Myocyte (in vitro differentiated cells): ENCODE measurements at regions not wholly inside any gene's neighbourhood (a gene's known extent, or its start where the extent isn't known, plus 50 kb on each side); places are given as distances from the start of the nearest gene placed in this dataset.
A peak's percentile ranks its signal among the peaks of the same experiment; 100 is the strongest.
"Not testable (repeated sequence)": the region's sequence is repeated elsewhere in the genome, so short reads cannot be mapped to it uniquely, and the experiment has no call there.

Experiments
- DNase-seq: peaks from one replicate; pipeline ENCODE4 v3.0.0-alpha.2; 2012; ENCODE audit warnings: low read depth

DNA sequence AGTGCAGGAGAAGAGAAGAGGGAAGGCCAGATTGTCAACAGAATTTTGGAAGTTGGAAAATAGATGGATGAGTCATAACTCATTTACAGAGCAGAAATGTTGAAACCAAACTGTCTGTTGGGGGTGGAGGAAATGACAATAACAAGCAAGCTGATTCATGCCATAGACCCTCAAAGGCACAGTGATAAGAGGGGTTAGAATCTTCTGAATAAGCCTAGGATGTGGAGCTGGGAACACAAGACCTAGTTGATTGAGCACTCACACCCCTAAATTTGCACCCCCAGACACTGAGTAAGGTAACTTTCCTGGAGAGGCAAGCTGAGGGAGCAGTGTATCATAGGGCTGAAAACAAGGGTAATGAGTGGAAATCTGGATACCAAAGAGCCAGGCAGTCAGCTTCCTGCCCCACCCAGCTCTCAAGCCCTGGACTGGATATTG, 141.4 kb downstream of the SCG2 start:
- DNase-seq, result peak; percentile 46

DNA sequence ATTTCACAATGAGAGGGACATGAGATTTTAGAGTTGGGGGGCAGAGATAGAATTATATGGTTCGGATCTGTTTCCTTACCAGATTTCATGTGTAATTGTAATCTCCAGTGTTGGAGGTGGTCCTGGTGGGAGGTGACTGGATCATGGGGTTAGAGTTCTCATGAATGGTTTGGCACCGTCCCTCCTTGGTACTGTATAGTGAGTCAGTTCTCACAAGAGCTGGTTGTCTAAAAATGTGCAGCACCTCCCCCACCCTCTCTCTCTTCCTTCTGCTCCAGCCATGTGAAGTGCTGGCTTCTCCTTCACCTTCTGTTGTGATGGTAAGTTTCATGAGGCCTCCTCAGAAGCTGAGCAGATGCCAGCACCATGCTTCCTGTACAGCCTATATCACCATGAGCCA, 138.1 kb downstream of the SCG2 start:
- DNase-seq, result no peak

DNA sequence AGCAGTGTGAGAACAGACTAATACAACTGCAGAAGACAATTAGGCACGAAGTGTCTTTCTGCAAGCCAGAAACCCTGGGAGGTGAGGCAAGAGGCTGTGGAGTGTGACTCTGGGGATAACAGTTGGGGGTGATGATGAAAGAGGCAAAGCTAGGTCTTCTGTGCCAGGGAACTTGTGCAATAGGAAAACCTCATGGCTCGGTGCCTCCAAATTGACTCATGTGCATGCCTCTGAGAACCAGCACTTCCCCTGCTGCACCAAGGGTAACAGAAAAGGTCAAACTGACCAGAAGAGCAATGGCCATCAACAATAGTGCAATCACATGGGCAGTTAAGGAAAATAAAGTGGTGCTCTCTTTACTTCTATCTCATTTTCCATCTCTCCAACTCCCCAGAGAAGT, 136.4 kb downstream of the SCG2 start:
- peak; percentile 91 for DNase-seq

DNA sequence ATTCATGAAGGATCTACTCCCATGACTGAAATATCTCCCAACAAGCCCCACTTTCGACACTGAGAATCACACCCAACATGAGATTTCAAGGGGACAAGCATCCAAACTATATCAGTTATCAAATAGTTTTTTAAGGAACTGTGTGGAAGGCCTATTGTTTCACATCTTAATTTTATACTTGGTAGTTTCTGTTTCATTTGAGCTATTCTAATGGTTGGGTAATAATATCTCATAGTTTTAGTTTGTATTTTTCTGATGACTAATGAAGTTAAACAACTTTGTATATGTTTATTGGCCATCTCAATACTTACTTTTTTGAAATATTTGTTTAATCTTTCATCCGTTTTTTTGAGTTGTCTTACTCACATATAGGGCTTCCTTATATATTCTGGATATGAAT, 135.0 kb downstream of the SCG2 start:
- no peak for DNase-seq

GRCh38 chr2:223469270-223470046, 132.7 kb downstream of the SCG2 start:
- DNase-seq, result peak; percentile 93

GRCh38 chr2:223470602-223471001, 131.6 kb downstream of the SCG2 start:
- DNase-seq, result no peak

- DNase-seq, result no peak
These were observed 129.4 kb downstream of the SCG2 start for GRCh38 chr2:223472771-223473170.

DNA sequence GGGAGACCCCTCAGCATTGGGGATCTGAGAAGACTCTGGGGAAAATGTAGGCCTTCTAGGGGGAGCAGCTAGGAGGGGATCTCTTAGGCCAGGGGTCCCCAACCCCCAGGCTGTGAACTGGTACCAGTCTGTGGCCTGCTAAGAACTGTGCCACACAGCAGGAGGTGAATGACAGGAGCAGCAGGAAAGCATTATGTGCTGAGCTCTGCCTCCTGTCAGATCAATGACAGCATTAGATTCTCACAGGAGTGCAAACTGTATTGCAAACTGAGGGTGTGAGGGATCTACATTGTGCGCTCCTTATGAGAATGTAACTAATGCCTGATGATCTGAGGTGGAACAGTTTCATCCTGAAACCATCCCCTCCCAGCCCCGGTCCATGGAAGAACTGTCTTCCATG, 127.3 kb downstream of the SCG2 start:
- peak; percentile 47 for DNase-seq

DNA sequence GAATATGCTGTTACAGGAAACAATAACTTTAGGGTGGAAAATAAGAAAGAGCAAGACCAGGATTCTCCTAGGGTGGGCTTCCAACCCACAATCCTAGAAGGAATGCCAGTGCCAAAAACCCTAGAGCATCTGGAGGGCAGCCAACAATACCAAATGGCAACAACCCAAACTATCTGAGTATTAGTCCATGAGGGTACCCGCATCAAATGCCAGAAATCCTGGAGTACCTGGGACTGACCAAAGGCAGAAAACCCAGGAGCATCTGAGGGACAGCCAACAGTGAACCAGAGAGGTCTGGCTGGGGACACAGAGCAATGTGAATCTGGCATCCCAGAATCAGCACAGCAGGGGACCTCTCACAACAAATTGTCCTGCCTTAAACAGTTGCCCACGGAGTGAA, 126.3 kb downstream of the SCG2 start:
- DNase-seq, result no peak

- DNase-seq, result no peak
These were observed 124.8 kb downstream of the SCG2 start for GRCh38 chr2:223477318-223477717.

DNA sequence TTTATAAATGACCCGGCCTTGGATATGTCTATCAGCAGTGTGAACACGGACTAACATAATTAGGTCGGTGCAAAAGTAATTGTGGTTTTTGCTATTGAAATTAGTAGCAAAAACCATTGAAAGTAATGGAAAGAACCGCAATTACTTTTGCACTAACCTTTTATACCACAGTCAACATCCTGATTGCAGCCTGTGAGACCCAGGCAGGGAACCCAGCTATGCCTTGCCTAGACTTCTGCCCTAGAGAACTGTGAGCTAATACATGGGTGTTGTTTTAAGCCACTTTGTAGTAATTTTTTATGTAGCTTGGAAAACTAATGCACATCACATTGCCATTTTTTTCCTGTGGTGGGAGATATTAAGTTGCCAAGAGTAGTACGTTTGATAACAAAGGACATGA, 120.7 kb downstream of the SCG2 start:
- DNase-seq, result no peak

- DNase-seq, result no peak
These were observed 115.4 kb downstream of the SCG2 start for GRCh38 chr2:223486751-223487150.

GRCh38 chr2:223487214-223487846, 114.8 kb downstream of the SCG2 start:
- DNase-seq, result no peak

DNA sequence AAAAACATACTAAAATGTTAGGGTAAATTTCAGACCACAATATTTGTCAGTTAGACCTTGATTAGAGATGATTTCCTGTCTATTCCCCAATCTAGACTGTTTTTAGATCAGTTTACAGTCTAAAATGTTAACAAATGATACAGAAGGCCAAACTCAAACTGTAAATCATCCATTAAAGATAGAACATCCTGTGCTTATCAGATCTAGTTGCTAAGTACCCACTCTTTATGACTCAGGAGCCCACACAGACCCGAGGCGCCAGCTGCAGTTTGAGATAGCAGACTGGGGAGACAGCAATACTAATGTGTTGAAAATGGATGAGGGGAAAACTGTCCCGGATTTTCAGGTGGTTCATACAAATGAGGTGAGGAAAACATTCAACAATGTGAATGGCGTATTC, 113.3 kb downstream of the SCG2 start:
- peak; percentile 65 for DNase-seq

GRCh38 chr2:223494496-223494895, 107.7 kb downstream of the SCG2 start:
- no peak for DNase-seq

DNA sequence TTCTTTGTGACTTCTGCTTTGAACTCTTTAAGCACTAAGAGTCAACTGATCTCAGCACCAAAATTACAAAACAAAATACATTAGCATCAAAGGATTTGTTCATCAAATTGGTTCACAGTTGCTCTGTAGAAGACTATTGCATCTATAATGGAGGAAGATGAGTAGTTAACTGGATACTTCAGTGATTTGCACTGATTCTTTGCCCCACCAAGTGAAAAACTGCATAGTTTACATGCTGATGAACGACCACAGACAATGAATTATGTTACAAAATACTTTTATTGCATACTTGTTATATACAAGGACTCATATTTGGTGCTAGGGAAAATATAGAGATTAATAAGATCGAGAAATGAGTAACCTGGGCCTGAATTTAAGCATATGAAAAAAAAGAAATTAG, 107.2 kb downstream of the SCG2 start:
- DNase-seq, result no peak

GRCh38 chr2:223496853-223497252, 105.3 kb downstream of the SCG2 start:
- not testable (repeated sequence) for DNase-seq

GRCh38 chr2:223500709-223501108, 101.5 kb downstream of the SCG2 start:
- DNase-seq, result no peak

DNA sequence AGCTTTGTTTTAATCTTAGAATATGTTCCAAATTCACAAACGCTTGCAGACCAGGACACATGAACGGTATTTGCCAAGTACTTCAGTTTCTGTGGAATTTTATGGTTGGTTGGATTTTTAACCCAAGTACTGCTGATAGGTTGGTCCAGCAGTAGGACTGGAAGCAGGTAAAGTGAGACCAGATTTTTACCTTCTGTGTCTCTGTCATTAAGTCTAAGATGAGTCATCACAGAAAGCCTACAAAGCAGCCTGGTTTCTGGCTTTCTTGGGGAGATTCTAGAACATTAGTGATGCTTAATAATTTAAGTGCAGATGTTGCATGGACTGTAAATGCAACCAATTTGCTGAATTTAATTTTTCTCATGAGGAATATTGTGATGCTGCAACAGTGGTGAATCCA, 100.5 kb downstream of the SCG2 start:
- DNase-seq, result no peak

DNA sequence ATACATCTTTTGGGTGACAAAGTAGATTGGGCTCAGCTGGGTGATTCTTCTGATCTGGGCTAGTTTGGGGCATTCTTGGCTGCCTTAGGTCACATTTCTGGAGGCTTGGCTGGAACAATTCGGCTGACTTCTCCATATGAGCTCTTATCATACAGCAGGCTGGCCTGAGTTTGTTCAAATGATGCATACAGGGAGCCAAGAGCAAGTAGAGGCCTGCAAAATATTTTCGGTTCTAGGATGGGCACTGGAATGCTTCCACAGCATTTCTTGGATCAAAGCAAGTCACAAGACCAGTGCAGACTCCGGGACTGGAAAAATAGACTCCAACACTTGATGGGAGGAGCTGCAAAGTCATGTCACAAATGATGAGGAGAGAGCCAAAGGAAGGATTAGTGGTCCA, 98.4 kb downstream of the SCG2 start:
- DNase-seq, result no peak

DNA sequence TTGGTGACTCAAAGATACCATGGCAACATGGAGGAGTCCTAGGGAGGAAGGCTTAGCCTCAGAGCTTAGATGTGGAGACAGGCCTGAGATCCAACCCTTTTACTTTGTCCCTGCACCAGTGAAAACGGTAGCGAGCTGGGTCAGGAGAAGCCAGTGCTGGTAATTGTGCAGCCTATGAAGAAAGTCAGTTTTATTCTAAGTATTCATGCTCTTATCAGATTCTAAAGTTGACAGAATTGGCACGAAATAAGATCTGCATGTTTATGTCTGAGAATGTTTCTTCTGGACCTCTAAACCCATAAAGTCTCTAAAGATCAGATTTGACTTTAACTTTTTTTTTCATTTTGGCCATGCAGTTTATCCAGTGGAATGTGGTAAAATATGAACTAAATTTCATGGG, 93.8 kb downstream of the SCG2 start:
- no peak for DNase-seq

GRCh38 chr2:223510713-223511112, 91.4 kb downstream of the SCG2 start:
- no peak for DNase-seq

GRCh38 chr2:223511168-223511567, 91.0 kb downstream of the SCG2 start:
- no peak for DNase-seq
